ENCODE measurements at regions not wholly inside any gene's neighbourhood (a gene's known extent, or its start where the extent isn't known, plus 50 kb on each side); places are given as distances from the start of the nearest gene placed in this dataset.

GRCh38 chr6:4316867-4317400 is 181.6 kb upstream of the ECI2 start:
- TF ChIP-seq POLR2A (IDR thresholded peaks at IDR 0.05) (no peak), EP300 (IDR thresholded peaks at IDR 0.05) (no peak), CTCF (IDR thresholded peaks at IDR 0.05) (no peak), POLR2AphosphoS5 (IDR thresholded peaks at IDR 0.05) (peak in 3 of 4 donors; percentile 15 to 61 (median 32))

Data from sigmoid colon (tissue), 4 donors.